SK-MEL-5 (cell line): ENCODE measurements at regions not wholly inside any gene's neighbourhood (a gene's known extent, or its start where the extent isn't known, plus 50 kb on each side); places are given as distances from the start of the nearest gene placed in this dataset.

ENCODE experiments used
- DNase-seq: peaks from one replicate; pipeline ENCODE4 v3.0.0-alpha.2; 2016; ENCODE audit warnings: low read depth, low spot score
- in situ Hi-C: cut with HindIII; loops from 2 replicates; pipeline ENCODE4 v1.10.0; 2016; ENCODE audit warnings: low sequenced_read_pairs, high pct_unique_total_duplicates, low pct_unique_long_range_greater_than_20kb

DNA sequence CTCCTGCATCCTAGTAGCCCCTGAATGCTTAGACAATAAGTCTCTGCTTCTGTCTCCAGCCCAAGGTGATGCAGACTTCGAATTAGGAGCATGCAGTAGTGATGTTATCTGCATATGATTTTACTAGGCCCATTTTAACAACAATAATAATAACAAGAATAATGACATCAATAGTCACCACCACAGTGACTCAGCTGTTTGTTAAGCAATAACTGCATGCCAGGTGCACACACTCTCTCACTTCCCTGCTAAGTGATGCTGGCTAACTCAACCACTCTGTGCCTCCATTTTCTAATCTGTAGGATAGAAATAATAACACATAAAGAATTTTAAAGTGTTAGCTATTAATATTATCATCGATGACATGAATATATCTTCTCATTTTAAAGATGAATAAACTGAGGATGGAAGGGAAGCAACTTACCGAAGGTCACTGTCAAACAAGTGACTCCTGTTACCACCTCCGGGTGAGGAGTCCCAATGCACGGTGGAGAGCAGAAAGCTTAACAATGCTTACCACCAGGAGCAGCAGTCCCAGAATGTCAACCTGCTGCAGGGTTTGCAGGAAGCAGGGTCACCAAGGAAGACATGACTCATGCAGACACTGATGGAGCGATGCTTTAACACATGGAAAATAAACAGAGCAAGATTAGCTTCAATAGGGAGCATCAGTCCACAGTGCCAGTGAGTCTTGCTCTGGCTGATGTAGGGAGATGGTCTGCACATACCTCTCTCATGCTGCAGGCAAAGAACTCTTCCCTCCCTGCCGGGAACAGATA, 290.2 kb downstream of the SPATA17 start:
- DNase-seq = no peak
- in situ Hi-C loops = no loop called here

DNA sequence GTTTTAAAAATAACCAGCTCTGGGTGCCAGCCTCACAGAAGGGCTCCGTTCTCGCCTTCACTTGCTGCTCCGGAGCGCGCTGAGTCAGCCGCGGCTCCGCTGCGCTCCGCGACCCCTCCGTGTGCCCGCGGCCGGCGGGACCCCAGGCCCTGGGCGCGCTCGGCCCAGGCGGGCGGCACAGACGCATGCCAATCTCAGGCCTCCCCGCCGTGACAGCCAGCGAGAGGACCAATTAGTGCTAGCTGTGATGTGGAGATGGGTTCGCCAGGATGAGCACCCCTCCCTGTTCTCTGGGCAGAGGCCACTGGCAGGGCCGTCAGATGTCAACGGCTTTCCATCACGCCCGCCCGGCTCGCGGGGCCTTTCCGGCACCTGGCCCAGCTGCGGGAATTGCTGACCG, 293.8 kb downstream of the SPATA17 start:
- in situ Hi-C loops = no loop called here
- no peak for DNase-seq

DNA sequence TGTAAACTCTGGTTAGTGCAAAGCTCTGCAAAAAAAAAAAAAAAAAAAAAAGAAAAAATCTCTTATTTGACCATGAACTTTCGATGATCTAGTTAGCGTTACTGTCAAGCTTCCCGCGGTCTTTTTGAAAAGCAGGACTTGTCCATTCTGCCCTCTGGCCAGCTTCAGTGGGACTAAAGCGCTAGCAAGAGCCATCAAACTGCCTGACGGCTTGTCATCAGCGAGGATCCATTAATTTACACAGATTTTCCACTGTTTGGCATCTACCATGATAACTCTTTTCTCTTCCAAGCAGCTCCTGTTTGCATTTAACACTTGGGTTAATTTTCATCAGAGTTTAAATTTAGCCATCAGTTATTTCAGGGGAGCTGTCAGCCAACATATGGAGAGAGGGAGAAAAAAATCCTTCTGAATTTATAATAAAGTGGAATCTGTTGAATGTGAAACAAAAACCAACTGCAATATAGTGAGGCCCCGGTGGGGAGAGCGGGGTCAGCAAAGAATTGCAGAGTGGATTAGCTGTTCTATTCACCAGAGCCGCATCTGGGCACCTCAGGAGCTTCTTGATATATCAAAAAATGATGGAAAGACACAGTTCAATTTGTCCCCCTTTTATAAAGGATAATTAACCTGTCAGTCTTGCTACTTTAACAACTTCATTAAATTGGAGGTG, 298.2 kb downstream of the SPATA17 start:
- in situ Hi-C loops = no loop called here

DNA sequence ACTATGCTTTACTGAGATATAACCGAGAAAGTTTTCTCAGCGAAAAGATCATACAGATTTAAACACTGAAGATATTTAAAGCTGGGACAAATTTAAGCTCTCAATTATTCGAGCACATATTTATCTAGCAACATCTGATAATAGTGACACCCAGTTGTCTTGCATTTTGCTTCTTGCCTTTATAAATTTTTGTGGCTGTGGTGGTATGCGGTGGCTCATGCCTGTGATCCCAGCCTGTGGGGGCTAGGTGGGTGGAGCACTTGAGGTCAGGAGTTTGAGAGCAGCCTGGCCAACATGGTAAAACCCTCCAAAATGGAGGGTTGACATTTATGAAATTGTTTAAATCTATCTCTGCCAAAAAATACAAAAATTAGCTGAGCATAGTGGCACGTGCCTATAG, 312.2 kb downstream of the SPATA17 start:
- DNase-seq = no peak
- in situ Hi-C loops = no loop called here

More for the DNA sequence above, 298.2 kb downstream of the SPATA17 start:
- no peak for DNase-seq

DNA sequence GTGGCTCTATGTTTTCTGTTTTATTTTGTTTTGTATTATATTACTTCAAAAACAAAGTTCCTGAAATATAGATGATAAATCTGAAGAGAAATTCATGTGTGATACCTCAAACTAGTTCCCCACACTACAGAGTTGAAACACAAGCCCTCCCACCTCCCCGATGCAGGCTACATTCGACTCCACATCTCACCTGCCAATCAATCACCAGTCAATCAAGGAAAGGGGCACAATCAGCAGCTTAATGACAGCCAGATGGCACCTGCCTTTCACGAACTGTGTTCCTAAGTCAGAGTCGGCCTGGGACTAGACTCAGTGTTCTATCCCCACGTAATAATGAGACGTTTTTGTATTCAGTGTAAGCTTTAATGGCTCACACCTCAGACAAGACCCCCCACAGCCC, 313.4 kb downstream of the SPATA17 start:
- no peak for DNase-seq
- in situ Hi-C loops = no loop called here

DNA sequence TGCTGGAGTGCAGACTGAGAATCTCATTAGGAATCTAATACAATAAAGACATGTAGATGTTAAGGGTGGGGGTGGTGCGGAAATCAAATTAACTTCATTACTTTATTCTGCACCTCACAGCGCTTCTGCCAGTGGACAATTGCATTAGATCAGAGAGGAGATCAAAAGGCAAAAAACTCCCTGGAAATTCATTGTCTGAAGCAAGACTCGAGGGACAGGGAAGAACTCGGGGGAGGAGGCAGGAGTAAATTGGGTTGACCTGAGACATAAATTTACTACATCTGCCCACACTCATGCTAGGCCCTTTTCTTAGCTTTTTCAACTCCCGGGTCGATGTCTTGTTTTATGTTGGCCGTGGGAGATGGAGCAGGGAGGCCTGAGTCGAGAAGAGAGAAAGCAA, 315.4 kb downstream of the SPATA17 start:
- in situ Hi-C loops = no loop called here
- no peak for DNase-seq

DNA sequence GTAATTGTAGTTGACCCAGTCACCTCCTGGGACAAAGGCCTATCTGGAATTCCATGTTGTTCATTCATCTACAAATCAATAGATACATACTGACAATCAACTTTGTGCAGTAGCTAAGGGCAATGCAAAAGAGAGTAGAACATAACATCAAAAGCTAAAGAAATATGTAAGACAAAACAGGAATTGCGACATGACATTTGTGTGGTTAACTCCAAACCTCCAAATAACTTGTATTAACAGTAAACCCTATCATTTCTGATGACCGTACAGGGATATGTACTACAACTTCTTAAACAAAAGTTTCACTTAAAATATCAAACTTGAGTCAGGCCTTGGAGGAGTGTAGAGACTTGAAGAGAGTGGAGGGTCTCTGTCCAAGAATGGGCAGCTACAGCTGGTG, 317.6 kb downstream of the SPATA17 start:
- in situ Hi-C loops = no loop called here
- no peak for DNase-seq

DNA sequence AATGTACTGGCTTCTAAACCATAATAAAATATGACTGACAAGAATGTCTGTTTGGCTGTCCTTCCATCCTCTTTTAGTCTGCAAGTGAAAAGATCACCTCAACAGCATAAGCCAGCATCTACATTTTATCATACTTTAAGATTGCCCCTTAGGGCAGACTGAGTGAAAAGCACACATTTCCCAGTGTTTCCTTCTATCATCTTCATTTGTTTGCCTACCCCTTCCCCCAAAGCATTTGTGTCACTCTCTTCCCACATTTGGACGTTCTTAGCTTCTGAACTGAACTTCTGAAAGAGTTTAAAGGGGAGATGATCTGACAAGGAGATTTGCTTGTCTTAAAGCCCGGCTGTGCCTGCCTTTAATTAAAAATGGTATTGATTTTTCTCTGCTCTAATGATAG, 322.2 kb downstream of the SPATA17 start:
- DNase-seq = no peak
- in situ Hi-C loops = no loop called here

DNA sequence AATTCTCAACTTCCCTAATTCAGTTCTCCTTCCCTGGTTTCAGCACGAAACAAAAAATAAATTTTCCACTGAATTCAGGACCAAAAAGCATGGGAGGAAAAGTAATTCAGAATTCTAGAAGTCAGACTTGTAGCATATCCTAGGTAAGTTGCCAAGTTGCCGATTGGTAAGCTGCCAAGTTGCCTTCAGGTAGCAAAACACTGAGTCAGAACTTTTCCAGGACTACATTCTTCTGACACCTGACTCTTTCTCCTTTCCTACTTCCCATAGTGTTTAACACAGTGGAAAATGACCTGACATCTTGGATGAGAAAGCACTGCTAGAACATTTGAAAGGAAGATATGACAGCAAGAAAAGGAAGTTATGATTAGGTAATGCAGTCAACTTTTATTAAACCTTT, 322.8 kb downstream of the SPATA17 start:
- in situ Hi-C loops = no loop called here
- DNase-seq = no peak

DNA sequence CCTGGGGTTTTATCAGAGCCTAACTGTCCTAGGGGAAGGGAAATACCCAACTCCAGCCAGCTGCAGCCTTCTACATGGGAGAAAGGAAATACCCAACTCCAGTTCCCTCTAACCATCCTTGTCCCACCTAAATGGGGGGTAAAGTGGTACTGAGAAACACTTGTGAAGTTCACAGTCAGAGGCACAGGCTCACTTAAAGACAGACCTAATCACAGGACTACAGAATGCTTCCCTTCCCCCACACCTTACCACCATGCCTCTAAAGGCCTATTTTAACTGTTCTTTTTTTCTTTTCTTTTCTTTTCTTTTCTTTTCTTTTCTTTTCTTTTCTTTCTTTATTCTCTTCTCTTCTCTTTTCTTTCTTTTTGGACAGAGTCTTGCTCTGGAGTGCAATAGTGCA, 324.6 kb downstream of the SPATA17 start:
- DNase-seq = no peak
- in situ Hi-C loops = no loop called here

DNA sequence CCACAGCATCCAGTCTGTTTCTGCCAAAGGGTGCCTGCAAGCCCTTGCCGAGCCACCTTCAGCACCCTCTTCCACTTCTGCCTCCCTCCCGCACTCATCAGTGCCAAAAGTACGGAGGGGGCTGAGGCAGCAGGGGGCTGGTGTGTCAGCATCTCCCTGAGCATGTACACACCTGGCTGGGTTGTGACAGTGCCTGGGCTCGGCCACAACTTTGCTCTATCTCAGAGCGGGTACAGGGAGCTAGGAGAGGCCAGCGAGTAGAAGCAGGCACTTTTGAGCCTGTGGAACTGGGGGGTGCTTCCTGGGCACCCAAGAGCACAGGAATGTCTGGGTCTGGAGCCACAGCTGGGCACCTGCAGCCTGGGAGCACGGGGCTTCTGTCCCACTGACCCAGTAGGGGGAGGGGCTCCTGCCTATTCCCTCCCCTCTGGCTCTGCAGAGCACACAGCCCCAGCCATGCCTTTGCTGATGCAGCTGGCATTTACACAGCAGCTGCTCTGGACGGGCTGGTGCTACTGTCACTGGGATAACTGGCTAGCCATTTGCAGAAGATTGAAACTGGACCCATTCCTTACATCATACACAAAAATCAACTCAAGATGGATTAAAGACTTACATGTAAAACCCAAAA, 319.8 kb upstream of the RRP15 start:
- in situ Hi-C loops = no loop called here

DNA sequence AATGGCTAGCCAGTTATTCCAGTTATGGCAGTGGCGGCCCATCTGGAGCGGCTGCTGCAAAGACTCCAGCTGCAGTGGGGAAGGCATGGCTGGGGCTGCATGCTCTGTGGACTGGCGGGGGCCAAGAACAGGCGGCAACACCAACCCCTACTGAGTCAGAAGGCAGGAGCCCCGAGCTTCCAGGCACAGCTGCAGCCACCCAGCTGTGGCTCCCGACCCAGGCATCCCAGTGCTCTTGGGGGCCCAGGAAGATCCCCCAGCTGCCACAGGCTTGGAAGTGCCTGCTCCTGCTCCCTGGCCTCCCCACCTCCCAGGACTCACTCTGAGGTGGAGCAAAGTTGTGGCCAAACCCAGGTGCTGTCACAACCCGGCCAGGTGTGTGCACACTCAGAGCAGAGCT, 317.0 kb upstream of the RRP15 start:
- DNase-seq = no peak
- in situ Hi-C loops = no loop called here

More for the DNA sequence above, 319.8 kb upstream of the RRP15 start:
- no peak for DNase-seq

DNA sequence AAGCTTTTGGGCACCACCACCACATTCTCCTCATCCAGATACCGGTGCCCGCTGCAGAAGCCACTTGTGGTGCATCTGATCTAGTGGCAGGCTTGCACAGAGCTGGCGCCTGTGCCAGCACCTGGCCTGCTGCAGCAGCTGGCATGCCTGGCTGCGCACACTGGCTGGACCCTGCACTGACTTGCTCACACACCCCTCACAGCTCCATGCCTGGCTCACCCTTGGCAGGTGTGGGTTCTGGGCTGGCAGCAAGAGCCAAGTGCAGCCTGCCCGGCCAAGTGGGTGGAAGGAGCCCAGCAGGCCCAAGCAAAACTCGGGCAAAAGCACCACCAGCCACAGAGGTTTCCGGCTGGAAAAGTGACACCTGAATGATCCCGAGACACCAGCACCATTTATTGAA, 315.7 kb upstream of the RRP15 start:
- in situ Hi-C loops = no loop called here
- DNase-seq = no peak

DNA sequence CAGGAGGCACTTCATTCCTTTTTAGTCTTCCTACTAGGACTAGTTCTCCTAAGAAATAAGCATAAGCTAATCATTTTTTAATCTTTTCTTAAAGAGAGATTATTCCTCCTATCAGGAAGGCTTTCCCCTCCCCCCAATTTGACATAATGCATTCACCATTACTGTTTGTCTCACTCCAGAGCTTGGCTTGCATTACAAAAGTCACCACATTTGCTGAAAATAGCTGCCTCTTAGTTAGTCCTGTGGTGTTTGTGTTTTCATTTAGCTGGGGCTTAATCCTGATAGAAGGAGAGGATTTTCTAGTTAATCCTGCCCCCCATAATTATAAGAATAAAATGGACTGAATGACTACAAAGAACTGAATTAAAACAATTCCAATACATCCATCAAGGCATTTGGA, 307.1 kb upstream of the RRP15 start:
- in situ Hi-C loops = no loop called here
- no peak for DNase-seq

DNA sequence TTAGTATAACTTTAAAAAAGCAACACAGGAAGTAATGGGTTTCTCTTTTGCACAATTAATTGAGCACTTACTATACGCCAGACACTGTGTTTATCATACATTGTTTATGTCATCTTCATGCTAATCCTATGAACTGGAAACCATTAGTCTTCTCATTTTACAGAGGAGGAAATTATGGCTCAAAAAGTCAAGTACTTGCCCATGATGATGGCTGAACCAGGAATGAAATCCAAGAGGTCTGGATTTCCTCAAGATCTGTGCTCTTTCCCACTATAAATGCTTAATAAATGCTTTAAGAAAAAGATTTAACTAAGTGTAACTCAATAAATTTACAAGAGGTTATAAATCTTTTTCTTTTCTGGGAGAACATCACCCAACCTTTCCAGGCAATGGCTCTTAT, 303.7 kb upstream of the RRP15 start:
- DNase-seq = no peak
- in situ Hi-C loops = no loop called here

DNA sequence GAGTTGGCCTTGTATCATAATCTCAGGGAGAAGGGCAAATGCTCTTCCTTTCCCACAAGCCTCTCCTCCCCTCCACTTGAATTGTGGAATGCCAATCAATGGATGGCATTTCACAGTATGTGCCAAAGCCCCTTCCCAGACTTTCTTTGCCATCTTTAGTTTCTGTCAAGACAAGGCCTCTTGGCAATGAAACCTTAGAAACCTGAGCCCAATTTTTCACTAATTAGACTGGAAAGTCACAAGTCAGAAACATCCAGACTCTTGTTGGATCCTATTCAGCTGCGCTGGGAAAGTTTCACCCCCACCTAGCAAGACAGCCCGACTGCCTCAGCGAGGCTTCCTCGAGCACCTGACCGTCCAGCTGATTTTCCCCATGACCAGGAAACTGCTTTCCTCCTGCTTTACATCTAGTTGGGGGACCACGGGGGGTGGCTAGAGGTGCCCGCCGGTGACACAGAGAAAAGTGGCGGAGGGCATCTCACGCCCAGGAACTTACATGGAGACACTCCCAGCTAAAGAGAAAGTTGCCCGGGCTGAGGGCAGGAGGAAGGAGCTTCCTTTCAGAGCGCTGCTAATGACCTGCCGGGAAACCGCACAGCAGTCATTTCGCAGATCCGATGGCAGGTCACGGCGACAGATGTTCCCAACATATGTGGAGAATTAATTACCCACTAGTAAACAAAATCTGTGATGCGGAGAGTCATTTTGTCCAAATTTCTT, 302.6 kb upstream of the RRP15 start:
- in situ Hi-C loops = no loop called here
- DNase-seq = no peak

DNA sequence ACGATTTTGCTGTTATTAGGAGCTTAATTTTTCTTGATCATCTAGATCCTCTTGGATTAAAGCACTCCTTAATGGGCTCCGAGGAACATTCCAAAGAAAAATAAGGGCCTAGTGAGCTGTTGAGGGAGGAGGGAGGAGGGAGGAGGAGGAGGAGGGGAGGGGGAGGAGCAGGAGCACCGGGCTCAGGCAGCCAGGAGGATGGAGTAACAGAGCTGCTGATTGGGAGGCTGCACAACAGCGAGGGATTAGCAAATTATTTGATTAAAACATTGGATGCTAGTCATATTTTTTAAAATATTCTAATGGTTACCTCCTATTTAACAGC, 302.1 kb upstream of the RRP15 start:
- in situ Hi-C loops = no loop called here
- DNase-seq = no peak

DNA sequence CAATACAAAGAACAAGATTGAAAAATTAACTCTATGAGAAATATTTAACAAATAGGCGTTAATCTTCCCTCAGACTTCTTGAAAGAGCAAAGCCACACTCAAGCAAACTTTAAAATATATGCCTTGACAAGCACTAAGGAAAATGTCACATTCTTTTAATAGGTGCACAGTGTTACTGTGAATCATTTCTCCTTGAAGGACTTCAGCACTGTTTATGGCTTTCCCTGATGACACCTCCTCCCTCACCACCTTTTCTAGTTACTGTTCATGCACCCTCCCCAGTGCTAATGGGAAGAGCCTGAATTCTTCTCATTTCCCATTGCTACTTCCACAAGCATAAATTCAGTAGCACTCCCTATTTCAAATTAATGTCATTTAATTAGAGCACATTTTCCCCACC, 299.5 kb upstream of the RRP15 start:
- no peak for DNase-seq
- in situ Hi-C loops = no loop called here
